SK-N-SH (cell line): ENCODE measurements at regions not wholly inside any gene's neighbourhood (a gene's known extent, or its start where the extent isn't known, plus 50 kb on each side); places are given as distances from the start of the nearest gene placed in this dataset.

Experiments
- CTCF ChIA-PET: fragments of 300-600, 350-600 bp; formaldehyde crosslinking; extraction: SDS; loops from one replicate; lab custom pipeline; 2021; lab: Yijun Ruan, JAX
- POLR2A ChIA-PET: fragments of 350-600 bp; sonication (Branson Sonifier 250); formaldehyde crosslinking; extraction: SDS; loops from one replicate; lab custom pipeline; 2020; ENCODE audit warnings: antibody characterized with exemption, inconsistent platforms; lab: Yijun Ruan, JAX
- DNase-seq: peaks from one replicate; pipeline ENCODE4 v3.0.0; 2012
- H2AFZ ChIP-seq: fragments of 200-600 bp; sonication (generic); 2 replicates; pipeline ENCODE4 v1.8.1; 2016; ENCODE audit warnings: antibody characterized with exemption, mild to moderate bottlenecking, low read depth
- H3F3A ChIP-seq: fragments of 200-600 bp; sonication (generic); replicated peaks from 2 replicates; pipeline ENCODE3; 2016; ENCODE audit warnings: antibody characterized with exemption, mild to moderate bottlenecking; ENCODE audit not compliant: insufficient read depth
- H3K27ac ChIP-seq, 2 experiments: fragments of 200-500 bp in 1 of 2; fragments of 200-600 bp in 1 of 2; sonication (Bioruptor generic) in 1 of 2; sonication (generic), shearing (Covaris generic) in 1 of 2; 2 replicates each; pipeline versions ENCODE4 v1.5.1 to v1.6.1; 2014 to 2016; ENCODE audit warnings: low read depth in 2 of 2, inconsistent platforms in 1 of 2, low read length in 1 of 2, mild to moderate bottlenecking in 1 of 2, mixed read lengths in 1 of 2
- H3K27me3 ChIP-seq: fragments of 200-600 bp; sonication (generic), shearing (Covaris generic); 2 replicates; pipeline ENCODE4 v1.6.1; 2016; ENCODE audit warnings: mixed run types; ENCODE audit not compliant: insufficient read depth
- H3K36me3 ChIP-seq, 2 experiments: fragments of 200-500 bp in 1 of 2; fragments of 200-600 bp in 1 of 2; sonication (Bioruptor generic) in 1 of 2; sonication (generic) in 1 of 2; replicated peaks in 1 of 2; 2 replicates each; pipeline versions ENCODE3 to v1.5.1; 2014 to 2016; ENCODE audit warnings: low read length in 1 of 2, mild to moderate bottlenecking in 1 of 2; ENCODE audit not compliant: insufficient read depth in 2 of 2, control insufficient read depth in 1 of 2
- H3K4me1 ChIP-seq, 2 experiments: fragments of 200-500 bp in 1 of 2; fragments of 200-600 bp in 1 of 2; sonication (Bioruptor generic) in 1 of 2; sonication (generic), shearing (Covaris generic) in 1 of 2; 2 replicates each; pipeline versions ENCODE4 v1.5.1 to v1.6.1; 2014 to 2016; ENCODE audit warnings: low read depth in 1 of 2, low read length in 1 of 2, mixed run types in 1 of 2; ENCODE audit not compliant: insufficient read depth in 2 of 2, control insufficient read depth in 1 of 2
- H3K4me2 ChIP-seq: fragments of 200-600 bp; sonication (generic), shearing (Covaris generic); 2 replicates; pipeline ENCODE4 v1.6.1; 2017; ENCODE audit warnings: mixed run types
- H3K4me3 ChIP-seq, 2 experiments: fragments of 200-500 bp in 1 of 2; fragments of 200-600 bp in 1 of 2; sonication (Bioruptor generic) in 1 of 2; sonication (generic), shearing (Covaris generic) in 1 of 2; 2 replicates each; pipeline versions ENCODE4 v1.5.1 to v1.8.1; 2014 to 2016; ENCODE audit warnings: low read depth in 2 of 2, inconsistent platforms in 1 of 2, low read length in 1 of 2, mild to moderate bottlenecking in 1 of 2, mixed read lengths in 1 of 2, moderate library complexity in 1 of 2
- H3K79me2 ChIP-seq: fragments of 200-600 bp; sonication (generic); 2 replicates; pipeline ENCODE4 v1.8.1; 2017; ENCODE audit warnings: mild to moderate bottlenecking; ENCODE audit not compliant: insufficient read depth
- H3K9ac ChIP-seq: fragments of 200-600 bp; sonication (generic); 2 replicates; pipeline ENCODE4 v1.6.1; 2017; ENCODE audit warnings: mixed run types
- H3K9me2 ChIP-seq: fragments of 200-600 bp; sonication (generic); 2 replicates; pipeline ENCODE4 v1.6.1; 2017; ENCODE audit warnings: mixed run types
- H3K9me3 ChIP-seq: fragments of 200-600 bp; sonication (generic); 2 replicates; pipeline ENCODE4 v1.6.1; 2017; ENCODE audit warnings: mixed run types, mild to moderate bottlenecking, moderate library complexity
- H4K20me1 ChIP-seq: fragments of 200-600 bp; sonication (generic); 2 replicates; pipeline ENCODE4 v1.6.1; 2017; ENCODE audit warnings: mild to moderate bottlenecking, mixed run types; ENCODE audit not compliant: insufficient read depth
- CTCF ChIP-seq: fragments of 200-600 bp; sonication (generic); IDR thresholded peaks from 2 replicates; pipeline ENCODE4 v1.6.1; 2017; ENCODE audit warnings: antibody characterized with exemption, mild to moderate bottlenecking, moderate library complexity
- ELF1 ChIP-seq: IDR thresholded peaks from 2 replicates; pipeline ENCODE4 v1.4.0; 2012
- GATA2 ChIP-seq: sonication (generic); formaldehyde crosslinking; IDR thresholded peaks from 2 replicates; pipeline ENCODE4 v1.5.0; 2020; ENCODE audit warnings: mild to moderate bottlenecking, missing genetic modification reagents
- IRF3 ChIP-seq: fragments of 150-350 bp; IDR thresholded peaks from 2 replicates; pipeline ENCODE4 v1.6.1; 2016; ENCODE audit warnings: mild to moderate bottlenecking, low read depth, low read length
- MXI1 ChIP-seq: IDR thresholded peaks from 2 replicates; pipeline ENCODE4 v1.6.1; 2012; ENCODE audit warnings: mild to moderate bottlenecking, low read depth, low read length, improper control_type of control experiment
- NRF1 ChIP-seq: IDR thresholded peaks from 2 replicates; pipeline ENCODE4 v1.6.1; 2012; ENCODE audit warnings: low read depth, mild to moderate bottlenecking, low read length
- POLR2AphosphoS5 ChIP-seq: IDR thresholded peaks from 2 replicates; pipeline ENCODE4 v1.6.1; 2012; ENCODE audit warnings: low read depth, low read length
- REST ChIP-seq: IDR thresholded peaks from 2 replicates; pipeline ENCODE4 v1.6.1; 2012; ENCODE audit warnings: mild to moderate bottlenecking, low read depth, low read length, moderate library complexity
- SIN3A ChIP-seq: IDR thresholded peaks from 2 replicates; pipeline ENCODE4 v1.6.1; 2012; ENCODE audit warnings: low read depth, mild to moderate bottlenecking, low read length, moderate library complexity, borderline replicate concordance
- SMC3 ChIP-seq: IDR thresholded peaks from 2 replicates; pipeline ENCODE4 v1.6.1; 2012; ENCODE audit warnings: low read depth, low read length, improper control_type of control experiment
- TCF12 ChIP-seq: IDR thresholded peaks from 2 replicates; pipeline ENCODE4 v1.4.0; 2012
- USF1 ChIP-seq: IDR thresholded peaks from 2 replicates; pipeline ENCODE4 v1.4.0; 2012; ENCODE audit warnings: low read depth, borderline replicate concordance
- YY1 ChIP-seq: IDR thresholded peaks from 2 replicates; pipeline ENCODE4 v1.4.0; 2012; ENCODE audit warnings: low read depth, mild to moderate bottlenecking
- WGBS: methylation state at CpG from one replicate; pipeline ENCODE4 v1.1.6; 2017; ENCODE audit warnings: low lambda C conversion rate; 5-methylcytosine and 5-hydroxymethylcytosine counted together

GRCh38 chr11:45754741-45755140, 50.2 kb upstream of the SLC35C1 start:
- 36% methylated on average over 6 of the region's 7 CpGs for WGBS
- CTCF ChIA-PET, result interaction anchor here (0.6 to 12.5 kb wide), 5 partner anchors 16 to 1207 kb away, joined by 3 to 121 read pairs (median 5); no protein-coding TSS in a partner anchor
- Histone ChIP-seq H3K4me3 (no peak overlapping the region), H4K20me1 (no peaks in the 10 kb centered on the region), H3K79me2 (no peaks in the 10 kb centered on the region), H3K27ac (no peak overlapping the region), H3K36me3 (no peaks in the 10 kb centered on the region), H3K27me3 (no peaks in the 10 kb centered on the region; the same call in 1 of the 2 replicates), H3K9me3 (no peaks in the 10 kb centered on the region), H3K4me2 (no peak overlapping the region), H3K9ac (no peak overlapping the region), H3F3A (no peaks in the 10 kb centered on the region), H3K4me1 (peaks cover 0 to 14% of the 10 kb centered on the region in 2 experiments; a peak in 2 of 4 replicates), H2AFZ (no peak overlapping the region), H3K9me2 (no peaks in the 10 kb centered on the region)
- DNase-seq, result no peak
- POLR2A ChIA-PET, result no interaction called here
- TF ChIP-seq USF1 (no peak), POLR2AphosphoS5 (no peak), NRF1 (no peak), GATA2 (no peak), REST (no peak), CTCF (no peak), MXI1 (no peak), IRF3 (no peak), TCF12 (no peak), YY1 (no peak), ELF1 (no peak), SIN3A (no peak), SMC3 (no peak)
